ENCODE measurements at regions not wholly inside any gene's neighbourhood (a gene's known extent, or its start where the extent isn't known, plus 50 kb on each side); places are given as distances from the start of the nearest gene placed in this dataset.

DNA sequence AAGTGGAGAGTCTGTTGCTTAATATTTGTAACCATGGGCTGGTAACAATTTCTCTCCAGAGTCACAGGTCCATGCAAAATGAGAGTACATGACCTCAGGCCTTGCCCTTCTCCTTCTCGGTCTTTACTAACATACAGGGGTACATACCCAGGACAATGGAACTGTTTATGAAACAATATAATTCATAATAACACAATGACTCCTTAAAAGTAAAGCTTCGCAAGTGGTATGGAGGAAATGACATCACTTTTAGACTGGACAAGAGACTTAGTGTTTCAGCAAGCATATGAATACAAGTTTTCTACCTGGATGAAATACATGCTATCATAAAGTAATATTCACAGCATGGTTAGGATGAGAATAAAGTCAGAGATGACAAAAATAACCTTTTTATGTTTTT, 386.6 kb downstream of the PLK2 start:
- Histone ChIP-seq H3K27me3 (ENCODE audit: low read depth) (no peaks in the 10 kb centered on the region), H3K9me3 (no peaks in the 10 kb centered on the region)

DNA sequence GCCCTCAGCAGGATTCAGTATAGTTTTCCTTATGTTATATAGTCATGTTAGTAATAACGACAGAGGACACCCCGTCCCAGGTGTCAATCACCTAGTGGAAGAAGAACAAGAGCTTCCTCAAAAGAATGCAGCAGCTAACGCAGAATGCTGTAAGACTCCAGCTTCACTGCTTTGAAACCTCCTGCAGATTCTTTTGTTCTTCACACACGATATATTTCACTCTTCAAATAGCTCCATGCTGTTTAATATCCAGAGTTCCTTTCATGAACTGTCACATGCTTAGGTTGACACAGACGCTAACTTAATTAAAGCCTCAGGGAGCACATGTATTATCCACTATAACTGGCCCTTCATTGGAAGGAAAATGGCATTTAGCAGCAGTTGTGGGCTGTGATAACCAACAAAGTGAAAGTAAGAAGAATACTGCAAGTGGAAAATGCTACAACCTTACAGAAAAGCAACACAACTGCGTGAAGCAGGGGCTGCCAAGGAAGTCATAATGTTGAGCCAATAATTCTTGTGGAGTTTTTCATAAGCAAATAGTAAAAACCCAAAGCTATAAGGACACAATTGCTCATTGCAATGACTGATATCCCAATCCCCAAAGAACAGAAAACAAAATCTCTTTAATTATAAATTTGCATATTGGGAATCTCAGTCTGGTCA, 387.5 kb downstream of the PLK2 start:
- H3K4me3 ChIP-seq: no peak overlapping the region
- H3K4me1 ChIP-seq: no peaks in the 10 kb centered on the region
- no peaks in the 10 kb centered on the region for H3K36me3 ChIP-seq (replicated peaks)
- H3K9me3 ChIP-seq: no peaks in the 10 kb centered on the region
- in situ Hi-C loops (cut with MboI; ENCODE audit: low sequenced_read_pairs): no loop called here
- H3K27me3 ChIP-seq (ENCODE audit: low read depth): no peaks in the 10 kb centered on the region
- DNase-seq (ENCODE audit: low spot score in 2 of 2): no peak

More for the DNA sequence above, 386.6 kb downstream of the PLK2 start:
- Histone ChIP-seq H3K4me1 (no peaks in the 10 kb centered on the region), H3K4me3 (no peak overlapping the region), H3K36me3 (replicated peaks) (no peaks in the 10 kb centered on the region)
- no peak for DNase-seq (ENCODE audit: low spot score in 2 of 2)
- in situ Hi-C loops (cut with MboI; ENCODE audit: low sequenced_read_pairs): no loop called here

DNA sequence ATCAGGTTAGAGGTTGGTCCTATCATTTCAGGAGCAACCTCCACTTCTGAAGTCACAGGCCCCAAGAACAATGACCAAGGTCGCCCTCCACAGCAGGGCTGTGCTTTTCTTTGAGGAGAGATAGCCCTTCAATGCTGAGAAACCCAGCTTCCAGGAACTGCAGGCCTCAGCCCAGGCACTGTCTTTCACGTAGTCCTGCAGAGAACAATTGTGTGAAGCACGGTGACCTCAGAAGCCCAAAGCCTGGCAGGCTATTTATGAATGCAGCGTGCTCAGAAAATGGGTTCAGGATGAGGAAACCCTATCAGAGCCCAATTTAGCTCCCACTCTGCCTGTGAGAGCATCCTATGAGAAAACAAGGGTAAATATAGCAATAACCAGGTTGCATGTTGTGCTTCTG, 388.3 kb downstream of the PLK2 start:
- H3K36me3 ChIP-seq (replicated peaks): no peaks in the 10 kb centered on the region
- no peak overlapping the region for H3K4me3 ChIP-seq
- H3K27me3 ChIP-seq (ENCODE audit: low read depth): no peaks in the 10 kb centered on the region
- no peaks in the 10 kb centered on the region for H3K9me3 ChIP-seq
- H3K4me1 ChIP-seq: no peaks in the 10 kb centered on the region
- no peak for DNase-seq (ENCODE audit: low spot score in 2 of 2)
- in situ Hi-C loops (cut with MboI; ENCODE audit: low sequenced_read_pairs): no loop called here

DNA sequence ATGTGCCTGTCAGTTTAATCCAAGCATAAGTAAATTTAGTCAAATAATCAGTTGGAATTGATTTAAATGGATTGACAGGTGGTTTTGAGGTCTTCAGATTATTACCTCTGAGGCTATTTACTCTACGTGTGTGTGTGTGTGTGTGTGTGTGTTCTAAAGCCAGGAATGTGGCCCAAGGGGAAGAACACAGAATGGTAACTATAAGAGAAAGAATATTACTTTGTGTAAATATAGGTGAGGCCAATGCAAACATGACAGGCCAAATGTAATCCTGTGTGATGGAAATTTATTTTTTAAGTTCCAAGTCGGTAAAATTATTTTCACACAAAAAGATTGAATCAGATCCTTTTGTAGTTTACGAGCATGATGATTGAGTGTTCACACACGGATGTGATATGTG, 390.0 kb downstream of the PLK2 start:
- no peak for DNase-seq (ENCODE audit: low spot score in 2 of 2)
- in situ Hi-C loops (cut with MboI; ENCODE audit: low sequenced_read_pairs): no loop called here
- Histone ChIP-seq H3K9me3 (no peaks in the 10 kb centered on the region), H3K36me3 (replicated peaks) (no peaks in the 10 kb centered on the region), H3K27me3 (ENCODE audit: low read depth) (no peaks in the 10 kb centered on the region), H3K4me1 (no peaks in the 10 kb centered on the region), H3K4me3 (no peak overlapping the region)

DNA sequence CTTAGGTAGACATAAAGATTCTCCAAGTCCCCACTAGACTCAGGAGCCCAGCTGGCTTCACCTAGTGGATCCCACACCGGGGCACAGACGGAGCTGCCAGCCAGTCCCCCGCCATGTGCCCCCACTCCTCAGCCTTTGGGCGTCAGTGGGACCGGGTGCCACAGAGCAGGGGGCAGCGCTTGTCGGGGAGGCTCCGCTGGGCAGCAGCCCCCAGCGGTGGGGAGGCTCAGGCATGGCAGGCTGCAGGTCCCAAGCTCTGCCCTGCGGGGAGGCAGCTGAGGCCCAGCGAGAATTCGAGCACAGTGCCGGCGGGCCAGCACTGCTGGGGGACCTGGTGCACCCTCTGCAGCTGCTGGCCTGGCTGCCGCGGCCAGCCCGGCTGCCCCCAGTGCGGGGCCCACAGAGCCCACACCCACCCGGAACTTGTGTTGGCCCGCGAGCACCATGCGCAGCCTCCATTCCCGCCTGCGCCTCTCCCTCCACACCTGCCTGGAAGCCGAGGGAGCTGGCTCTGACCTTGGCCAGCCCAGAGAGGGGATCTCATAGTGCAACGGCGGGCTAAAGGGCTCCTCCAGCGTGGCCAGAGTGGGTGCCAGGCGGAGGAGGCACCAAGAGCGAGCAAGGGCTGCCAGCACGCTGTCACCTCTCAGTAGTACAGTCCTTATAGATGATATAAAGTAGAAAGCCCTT, 390.7 kb downstream of the PLK2 start:
- H3K27me3 ChIP-seq (ENCODE audit: low read depth): no peaks in the 10 kb centered on the region
- in situ Hi-C loops (cut with MboI; ENCODE audit: low sequenced_read_pairs): no loop called here
- DNase-seq (ENCODE audit: low spot score in 2 of 2): no peak
- H3K9me3 ChIP-seq: no peaks in the 10 kb centered on the region
- H3K4me1 ChIP-seq: no peaks in the 10 kb centered on the region
- H3K36me3 ChIP-seq (replicated peaks): no peaks in the 10 kb centered on the region
- no peak overlapping the region for H3K4me3 ChIP-seq

DNA sequence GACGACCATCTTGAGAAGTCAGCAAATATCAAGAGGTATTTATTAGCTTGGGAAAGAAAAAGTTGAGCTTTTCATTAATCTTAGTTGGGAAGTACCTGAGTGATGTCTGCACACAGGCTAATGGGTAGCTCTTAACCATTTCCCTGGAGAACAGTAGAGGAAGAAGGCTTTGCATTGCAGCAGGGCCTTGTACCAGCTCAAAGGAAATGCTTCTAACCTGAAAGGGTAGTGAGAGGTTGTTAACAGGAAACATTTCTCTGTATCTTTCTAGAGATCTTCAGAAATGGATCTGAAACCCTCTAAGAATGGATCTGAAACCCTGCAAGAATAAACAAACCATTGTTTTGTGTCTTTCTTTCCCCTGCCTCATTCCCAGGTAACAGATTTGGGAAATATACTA, 393.3 kb downstream of the PLK2 start:
- Histone ChIP-seq H3K4me3 (no peak overlapping the region), H3K4me1 (no peaks in the 10 kb centered on the region), H3K9me3 (no peaks in the 10 kb centered on the region), H3K36me3 (replicated peaks) (no peaks in the 10 kb centered on the region), H3K27me3 (ENCODE audit: low read depth) (no peaks in the 10 kb centered on the region)
- in situ Hi-C loops (cut with MboI; ENCODE audit: low sequenced_read_pairs): no loop called here
- DNase-seq (ENCODE audit: low spot score in 2 of 2): no peak

DNA sequence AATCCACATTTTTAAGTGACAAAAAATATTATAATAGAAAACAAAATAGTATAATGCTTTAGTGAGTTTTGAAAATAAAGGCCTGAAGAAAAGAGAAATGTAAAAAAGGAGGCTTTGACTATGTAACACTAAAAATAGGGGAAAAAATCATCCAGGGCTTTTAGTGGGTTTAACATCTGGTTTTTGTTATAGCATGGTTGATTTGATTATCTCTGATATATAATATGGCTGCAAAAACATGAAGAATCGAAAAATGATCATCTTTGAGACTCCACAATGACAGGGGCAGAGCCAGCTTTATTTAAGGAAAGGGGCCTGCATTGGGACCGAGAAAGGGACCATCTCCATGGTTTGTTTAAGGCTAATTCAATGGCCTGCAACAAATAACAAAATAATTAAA, 393.8 kb downstream of the PLK2 start:
- Histone ChIP-seq H3K9me3 (no peaks in the 10 kb centered on the region), H3K27me3 (ENCODE audit: low read depth) (no peaks in the 10 kb centered on the region), H3K36me3 (replicated peaks) (no peaks in the 10 kb centered on the region), H3K4me3 (no peak overlapping the region), H3K4me1 (no peaks in the 10 kb centered on the region)
- in situ Hi-C loops (cut with MboI; ENCODE audit: low sequenced_read_pairs): no loop called here
- DNase-seq (ENCODE audit: low spot score in 2 of 2): no peak

DNA sequence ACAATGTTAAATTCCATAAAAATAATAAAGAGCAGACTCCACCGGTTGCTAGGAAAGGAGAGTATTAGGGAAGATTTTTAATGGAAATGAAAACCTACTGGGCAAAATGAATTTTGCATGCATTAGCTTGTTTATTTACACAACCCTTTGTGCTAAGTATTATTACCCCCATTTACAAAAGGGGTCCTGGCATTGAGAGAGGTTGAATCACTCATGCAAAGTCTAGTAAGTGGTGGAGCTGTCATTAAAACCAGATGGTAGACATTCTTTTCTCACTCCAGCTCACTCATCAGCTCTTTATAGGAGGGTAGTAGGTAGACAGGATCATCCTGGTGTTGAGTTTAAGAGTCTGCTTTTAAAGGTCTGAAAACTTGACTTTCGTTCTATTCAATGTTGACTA, 395.1 kb downstream of the PLK2 start:
- Histone ChIP-seq H3K4me3 (no peak overlapping the region), H3K36me3 (replicated peaks) (no peaks in the 10 kb centered on the region), H3K9me3 (no peaks in the 10 kb centered on the region), H3K27me3 (ENCODE audit: low read depth) (no peaks in the 10 kb centered on the region), H3K4me1 (no peaks in the 10 kb centered on the region)
- no peak for DNase-seq (ENCODE audit: low spot score in 2 of 2)
- in situ Hi-C loops (cut with MboI; ENCODE audit: low sequenced_read_pairs): no loop called here

DNA sequence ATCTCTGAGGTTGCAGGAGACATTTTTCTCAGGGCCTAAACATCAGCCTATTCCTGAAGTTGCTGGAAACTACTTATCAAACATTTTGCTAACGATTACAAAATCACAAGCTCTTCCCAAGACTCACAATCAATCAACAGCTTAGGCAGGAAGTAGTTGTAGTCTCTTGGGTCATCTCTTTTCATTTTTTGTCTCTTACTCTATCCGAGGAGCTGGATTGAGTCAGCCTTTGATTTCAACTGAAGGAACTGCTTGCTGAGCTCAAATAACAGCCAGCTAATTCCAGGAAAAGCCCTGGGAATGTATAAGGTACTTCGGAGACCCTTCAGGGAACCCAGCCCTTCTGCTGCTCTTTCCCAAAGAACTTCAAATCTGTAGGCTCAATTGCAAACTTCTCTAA, 398.9 kb downstream of the PLK2 start:
- no peak for DNase-seq (ENCODE audit: low spot score in 2 of 2)
- H3K9me3 ChIP-seq: no peaks in the 10 kb centered on the region
- in situ Hi-C loops (cut with MboI; ENCODE audit: low sequenced_read_pairs): no loop called here
- no peaks in the 10 kb centered on the region for H3K4me1 ChIP-seq
- H3K36me3 ChIP-seq (replicated peaks): no peaks in the 10 kb centered on the region
- no peak overlapping the region for H3K4me3 ChIP-seq
- no peaks in the 10 kb centered on the region for H3K27me3 ChIP-seq (ENCODE audit: low read depth)

DNA sequence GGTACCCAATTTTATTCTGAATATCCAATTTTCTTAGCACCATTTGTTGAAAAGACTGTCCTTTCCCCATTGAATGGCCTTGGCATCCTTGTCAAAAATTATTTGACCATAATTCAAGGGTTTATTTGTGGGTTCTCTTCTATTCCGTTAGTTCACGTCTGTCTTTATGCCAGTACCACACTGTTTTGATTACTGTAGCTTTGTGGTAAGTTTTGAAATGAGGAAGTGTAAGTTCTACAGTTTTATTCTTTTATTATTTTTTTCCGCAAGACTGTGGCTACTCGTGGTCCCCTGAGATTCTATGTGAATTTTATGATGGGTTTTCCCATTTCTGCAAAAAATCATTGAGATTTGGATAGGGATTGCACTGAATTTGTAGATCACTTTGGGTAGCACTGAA, 402.6 kb downstream of the PLK2 start:
- Histone ChIP-seq H3K4me3 (no peak overlapping the region), H3K36me3 (replicated peaks) (no peaks in the 10 kb centered on the region), H3K9me3 (no peaks in the 10 kb centered on the region), H3K27me3 (ENCODE audit: low read depth) (no peaks in the 10 kb centered on the region), H3K4me1 (no peaks in the 10 kb centered on the region)
- DNase-seq (ENCODE audit: low spot score in 2 of 2): no peak
- in situ Hi-C loops (cut with MboI; ENCODE audit: low sequenced_read_pairs): no loop called here

DNA sequence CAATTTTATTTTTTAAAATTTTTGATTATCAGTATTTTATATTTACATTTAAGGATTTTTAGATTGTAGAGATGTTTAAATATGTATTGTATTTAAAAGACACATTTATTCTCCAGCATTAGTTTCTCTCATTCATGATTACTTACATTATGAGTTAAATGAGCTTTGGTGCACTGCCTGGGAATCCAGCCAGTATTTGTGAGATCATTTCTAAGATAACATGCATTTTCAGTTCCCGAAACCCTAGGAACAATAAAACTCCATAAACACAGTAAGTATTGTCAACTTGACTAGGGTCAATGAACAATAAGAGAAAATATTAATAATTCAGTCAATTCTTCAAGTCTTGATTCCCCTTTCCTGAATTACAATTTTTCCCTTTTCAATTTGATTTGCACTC, 403.3 kb downstream of the PLK2 start:
- H3K4me1 ChIP-seq: no peaks in the 10 kb centered on the region
- H3K27me3 ChIP-seq (ENCODE audit: low read depth): no peaks in the 10 kb centered on the region
- no peak overlapping the region for H3K4me3 ChIP-seq
- no peak for DNase-seq (ENCODE audit: low spot score in 2 of 2)
- H3K9me3 ChIP-seq: no peaks in the 10 kb centered on the region
- in situ Hi-C loops (cut with MboI; ENCODE audit: low sequenced_read_pairs): no loop called here
- H3K36me3 ChIP-seq (replicated peaks): no peaks in the 10 kb centered on the region

DNA sequence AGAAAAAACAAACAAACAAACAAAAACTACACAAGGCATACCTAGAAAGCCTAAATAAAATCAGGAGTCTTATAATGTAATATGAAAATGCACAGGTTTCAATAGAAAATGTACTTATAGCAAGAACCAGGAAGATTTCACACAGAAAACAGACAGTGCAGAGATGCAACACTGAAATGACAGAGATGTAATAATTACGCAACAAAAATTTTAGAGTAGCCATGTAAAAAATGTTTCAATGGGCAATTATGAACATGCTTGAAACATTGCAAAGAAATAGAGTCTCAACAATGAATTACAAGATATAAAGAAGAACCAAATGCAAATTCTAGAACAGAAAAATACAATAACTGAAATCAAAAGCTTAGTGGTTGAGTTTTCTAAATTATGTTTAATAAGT, 405.9 kb downstream of the PLK2 start:
- in situ Hi-C loops (cut with MboI; ENCODE audit: low sequenced_read_pairs): no loop called here
- Histone ChIP-seq H3K27me3 (ENCODE audit: low read depth) (no peaks in the 10 kb centered on the region), H3K9me3 (no peaks in the 10 kb centered on the region), H3K4me3 (no peak overlapping the region), H3K4me1 (no peaks in the 10 kb centered on the region), H3K36me3 (replicated peaks) (no peaks in the 10 kb centered on the region)
- DNase-seq (ENCODE audit: low spot score in 2 of 2): no peak

DNA sequence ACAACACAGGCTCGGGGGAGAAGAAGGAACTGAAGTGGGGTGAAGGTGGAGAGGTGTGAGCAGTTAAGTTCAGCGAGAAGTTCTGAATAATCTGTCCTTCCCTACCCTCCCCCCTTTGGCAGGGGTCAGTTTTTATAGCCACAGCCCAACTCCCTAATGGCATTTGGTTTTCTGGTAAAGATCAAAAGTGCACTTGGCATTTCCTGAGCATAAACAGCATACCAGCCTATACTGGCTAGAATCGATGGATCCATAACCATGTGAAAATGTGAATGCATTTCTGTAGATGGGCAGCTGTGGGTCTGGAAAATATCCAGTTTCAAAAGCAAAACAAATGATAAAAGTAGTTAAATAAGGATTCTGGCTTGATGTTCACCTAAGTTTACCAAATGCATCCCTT, 410.9 kb downstream of the PLK2 start:
- Histone ChIP-seq H3K4me3 (no peak overlapping the region), H3K4me1 (no peaks in the 10 kb centered on the region), H3K27me3 (ENCODE audit: low read depth) (no peaks in the 10 kb centered on the region), H3K9me3 (no peaks in the 10 kb centered on the region), H3K36me3 (replicated peaks) (no peaks in the 10 kb centered on the region)
- in situ Hi-C loops (cut with MboI; ENCODE audit: low sequenced_read_pairs): no loop called here
- DNase-seq (ENCODE audit: low spot score in 2 of 2): no peak

DNA sequence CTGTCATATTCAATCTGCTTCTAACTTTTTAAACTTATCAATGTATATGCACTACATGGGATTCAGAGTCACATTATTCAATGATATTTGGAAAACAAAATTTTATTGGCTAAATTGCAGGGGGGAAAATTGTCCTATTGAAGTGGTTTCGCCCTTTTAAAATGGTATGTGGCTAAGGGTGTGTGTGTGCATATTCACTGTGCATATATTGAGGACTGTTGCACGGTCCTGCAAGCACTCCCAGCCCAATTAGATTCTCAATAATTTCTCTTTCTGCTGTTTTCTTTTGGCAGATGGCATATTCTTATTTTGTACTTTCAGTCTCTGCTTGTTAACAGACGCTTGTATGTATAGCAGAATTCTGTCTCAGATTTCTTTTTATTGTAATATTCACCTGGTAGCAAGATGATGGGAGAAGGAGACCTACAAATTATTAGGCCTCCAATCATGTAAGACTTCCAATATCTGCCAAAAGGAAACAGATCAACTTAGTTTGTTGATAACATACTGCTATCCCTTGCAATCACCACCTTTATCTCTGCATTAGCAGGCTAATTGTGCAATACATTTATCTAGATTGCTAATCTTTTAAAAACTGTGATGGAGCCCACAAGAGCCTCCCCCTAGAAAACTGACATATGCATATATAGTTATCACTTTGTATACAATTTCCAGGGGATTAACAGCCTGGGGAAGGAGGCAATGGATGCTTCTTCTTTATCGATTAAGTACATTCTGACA, 411.5 kb downstream of the PLK2 start:
- Histone ChIP-seq H3K4me1 (no peaks in the 10 kb centered on the region), H3K4me3 (no peak overlapping the region), H3K27me3 (ENCODE audit: low read depth) (no peaks in the 10 kb centered on the region), H3K36me3 (replicated peaks) (no peaks in the 10 kb centered on the region), H3K9me3 (no peaks in the 10 kb centered on the region)
- no peak for DNase-seq (ENCODE audit: low spot score in 2 of 2)
- in situ Hi-C loops (cut with MboI; ENCODE audit: low sequenced_read_pairs): no loop called here

All from HAP-1 (cell line).